SK-N-MC (cell line): ENCODE measurements at regions not wholly inside any gene's neighbourhood (a gene's known extent, or its start where the extent isn't known, plus 50 kb on each side); places are given as distances from the start of the nearest gene placed in this dataset.

ENCODE experiments used
- EZH2 ChIP-seq: fragments of 200-600 bp; sonication (generic); IDR thresholded peaks from one replicate; pipeline ENCODE4 v1.6.1; 2017; ENCODE audit warnings: antibody characterized with exemption
- POLR2AphosphoS5 ChIP-seq: IDR thresholded peaks from 2 replicates; pipeline ENCODE4 v1.6.1; 2012; ENCODE audit warnings: mild to moderate bottlenecking, low read depth, low read length, borderline replicate concordance

GRCh38 chr6:19664050-19664449, 173.1 kb upstream of the ID4 start:
- TF ChIP-seq POLR2AphosphoS5 (no peak), EZH2 (no peak)
